Parathyroid adenoma (tissue), 2 donors: ENCODE measurements at regions not wholly inside any gene's neighbourhood (a gene's known extent, or its start where the extent isn't known, plus 50 kb on each side); places are given as distances from the start of the nearest gene placed in this dataset.

Experiments
- H2AFZ ChIP-seq: fragments of 300-600 bp; sonication (generic); one replicate; pipeline ENCODE4 v1.7.0; 2017; ENCODE audit warnings: antibody characterized with exemption, mild to moderate bottlenecking
- H3K27ac ChIP-seq: fragments of 300-600 bp; sonication (generic); one replicate; pipeline ENCODE4 v1.7.0; 2017
- H3K27me3 ChIP-seq: fragments of 300-600 bp; sonication (generic); one replicate; pipeline ENCODE4 v1.7.0; 2017; ENCODE audit warnings: low read length; ENCODE audit not compliant: control insufficient read depth, insufficient read depth
- H3K36me3 ChIP-seq: fragments of 300-600 bp; sonication (generic); one replicate; pipeline ENCODE4 v1.7.0; 2017; ENCODE audit warnings: low read length; ENCODE audit not compliant: control insufficient read depth, insufficient read depth
- H3K4me1 ChIP-seq: fragments of 300-600 bp; sonication (generic); one replicate; pipeline ENCODE4 v1.7.0; 2017; ENCODE audit warnings: control low read depth
- H3K4me2 ChIP-seq: fragments of 300-600 bp; sonication (generic); one replicate; pipeline ENCODE4 v1.7.0; 2017; ENCODE audit warnings: low read length
- H3K4me3 ChIP-seq: fragments of 300-600 bp; sonication (generic); one replicate; pipeline ENCODE4 v1.7.0; 2017; ENCODE audit warnings: low read depth, low read length
- H3K79me2 ChIP-seq: fragments of 300-600 bp; sonication (generic); one replicate; pipeline ENCODE4 v1.7.0; 2017; ENCODE audit warnings: control low read depth
- H3K9ac ChIP-seq: fragments of 300-600 bp; sonication (generic); one replicate; pipeline ENCODE4 v1.7.0; 2017; ENCODE audit warnings: mild to moderate bottlenecking
- H3K9me3 ChIP-seq: fragments of 300-600 bp; sonication (generic); one replicate; pipeline ENCODE4 v1.7.0; 2017; ENCODE audit warnings: low read length; ENCODE audit not compliant: control insufficient read depth
- CTCF ChIP-seq: fragments of 300-600 bp; sonication (generic); IDR thresholded peaks from one replicate; pipeline ENCODE4 v1.7.0; 2017; ENCODE audit warnings: antibody characterized with exemption, mild to moderate bottlenecking
- donor health status: primary hyperparathyroidism.

- Histone ChIP-seq H3K4me3 (no peak overlapping the region), H3K27ac (no peak overlapping the region), H3K9me3 (no peaks in the 10 kb centered on the region), H3K9ac (no peak overlapping the region), H3K79me2 (no peaks in the 10 kb centered on the region), H2AFZ (no peak overlapping the region), H3K27me3 (no peaks in the 10 kb centered on the region), H3K4me2 (no peak overlapping the region), H3K4me1 (no peaks in the 10 kb centered on the region), H3K36me3 (no peaks in the 10 kb centered on the region)
- TF ChIP-seq CTCF: no peak
Measured at GRCh38 chr6:148285205-148285604, 57.4 kb upstream of the SASH1 start.

- no peak overlapping the region for H3K4me2 ChIP-seq
- H3K79me2 ChIP-seq: no peaks in the 10 kb centered on the region
- no peak overlapping the region for H3K27ac ChIP-seq
- no peaks in the 10 kb centered on the region for H3K36me3 ChIP-seq
- TF ChIP-seq CTCF: no peak
- H3K4me3 ChIP-seq: no peak overlapping the region
- H3K9ac ChIP-seq: no peak overlapping the region
- no peaks in the 10 kb centered on the region for H3K27me3 ChIP-seq
- no peaks in the 10 kb centered on the region for H3K4me1 ChIP-seq
- H2AFZ ChIP-seq: no peak overlapping the region
- H3K9me3 ChIP-seq: no peaks in the 10 kb centered on the region
Measured at GRCh38 chr6:148286563-148286962, 56.1 kb upstream of the SASH1 start.

GRCh38 chr6:148287623-148288333 is 54.9 kb upstream of the SASH1 start:
- Histone ChIP-seq H3K79me2 (no peaks in the 10 kb centered on the region), H2AFZ (no peak overlapping the region), H3K27me3 (no peaks in the 10 kb centered on the region), H3K27ac (no peak overlapping the region), H3K36me3 (no peaks in the 10 kb centered on the region), H3K4me2 (no peak overlapping the region), H3K9me3 (no peaks in the 10 kb centered on the region), H3K9ac (no peak overlapping the region), H3K4me3 (no peak overlapping the region), H3K4me1 (no peaks in the 10 kb centered on the region)
- TF ChIP-seq CTCF: no peak

- Histone ChIP-seq H3K27me3 (no peaks in the 10 kb centered on the region), H3K4me3 (no peak overlapping the region), H3K9ac (no peak overlapping the region), H3K4me1 (no peaks in the 10 kb centered on the region), H3K79me2 (no peaks in the 10 kb centered on the region), H3K4me2 (no peak overlapping the region), H2AFZ (no peak overlapping the region), H3K27ac (no peak overlapping the region), H3K9me3 (no peaks in the 10 kb centered on the region), H3K36me3 (no peaks in the 10 kb centered on the region)
- no peak for TF ChIP-seq CTCF
Measured at GRCh38 chr6:148288541-148288940, 54.1 kb upstream of the SASH1 start.

- TF ChIP-seq CTCF: no peak
- Histone ChIP-seq H3K79me2 (no peaks in the 10 kb centered on the region), H3K9me3 (no peaks in the 10 kb centered on the region), H3K27me3 (no peaks in the 10 kb centered on the region), H3K9ac (no peak overlapping the region), H3K36me3 (no peaks in the 10 kb centered on the region), H3K4me2 (no peak overlapping the region), H3K27ac (no peak overlapping the region), H2AFZ (no peak overlapping the region), H3K4me3 (no peak overlapping the region), H3K4me1 (no peaks in the 10 kb centered on the region)
Measured at GRCh38 chr6:148289153-148289552, 53.5 kb upstream of the SASH1 start.
